ENCODE measurements at regions not wholly inside any gene's neighbourhood (a gene's known extent, or its start where the extent isn't known, plus 50 kb on each side); places are given as distances from the start of the nearest gene placed in this dataset.
"Not testable (repeated sequence)": the region's sequence is repeated elsewhere in the genome, so short reads cannot be mapped to it uniquely, and the experiment has no call there.

- DNase-seq (ENCODE audit: low read depth), result no peak
- TF ChIP-seq, protein P1, sequence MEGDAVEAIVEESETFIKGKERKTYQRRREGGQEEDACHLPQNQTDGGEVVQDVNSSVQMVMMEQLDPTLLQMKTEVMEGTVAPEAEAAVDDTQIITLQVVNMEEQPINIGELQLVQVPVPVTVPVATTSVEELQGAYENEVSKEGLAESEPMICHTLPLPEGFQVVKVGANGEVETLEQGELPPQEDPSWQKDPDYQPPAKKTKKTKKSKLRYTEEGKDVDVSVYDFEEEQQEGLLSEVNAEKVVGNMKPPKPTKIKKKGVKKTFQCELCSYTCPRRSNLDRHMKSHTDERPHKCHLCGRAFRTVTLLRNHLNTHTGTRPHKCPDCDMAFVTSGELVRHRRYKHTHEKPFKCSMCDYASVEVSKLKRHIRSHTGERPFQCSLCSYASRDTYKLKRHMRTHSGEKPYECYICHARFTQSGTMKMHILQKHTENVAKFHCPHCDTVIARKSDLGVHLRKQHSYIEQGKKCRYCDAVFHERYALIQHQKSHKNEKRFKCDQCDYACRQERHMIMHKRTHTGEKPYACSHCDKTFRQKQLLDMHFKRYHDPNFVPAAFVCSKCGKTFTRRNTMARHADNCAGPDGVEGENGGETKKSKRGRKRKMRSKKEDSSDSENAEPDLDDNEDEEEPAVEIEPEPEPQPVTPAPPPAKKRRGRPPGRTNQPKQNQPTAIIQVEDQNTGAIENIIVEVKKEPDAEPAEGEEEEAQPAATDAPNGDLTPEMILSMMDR (IDR thresholded peaks at IDR 0.05; ENCODE audit: insufficient read depth, low read depth, low read length), result no peak
- no peak overlapping the region for H3K4me3 ChIP-seq (ENCODE audit: low read depth, low read length)
Measured at GRCh38 chr12:39671898-39672875, 52.6 kb upstream of the ABCD2 start.

- DNase-seq (ENCODE audit: low read depth); H3K4me3 ChIP-seq (ENCODE audit: low read depth, low read length): not testable (repeated sequence)
Measured at GRCh38 chr12:39669539-39669938, 49.9 kb upstream of the ABCD2 start.
